Smooth muscle cell (in vitro differentiated cells): ENCODE measurements at regions not wholly inside any gene's neighbourhood (a gene's known extent, or its start where the extent isn't known, plus 50 kb on each side); places are given as distances from the start of the nearest gene placed in this dataset.

Experiments used
- DNase-seq: peaks from one replicate; lab custom pipeline; 2025; ENCODE audit not compliant: unreplicated experiment; lab: John Stamatoyannopoulos, UW
- H2AFZ ChIP-seq: fragments of 200-600 bp; sonication (generic); 2 replicates; pipeline ENCODE4 v1.6.0; 2016; ENCODE audit warnings: antibody characterized with exemption, low read depth, mild to moderate bottlenecking
- H3F3A ChIP-seq: fragments of 200-600 bp; sonication (generic); 2 replicates; pipeline ENCODE4 v1.6.0; 2017; ENCODE audit warnings: antibody characterized with exemption, low read depth
- H3K27ac ChIP-seq: fragments of 200-600 bp; sonication (generic); 2 replicates; pipeline ENCODE4 v1.5.1; 2016; ENCODE audit warnings: low read depth, mild to moderate bottlenecking
- H3K27me3 ChIP-seq: fragments of 200-600 bp; sonication (generic); 2 replicates; pipeline ENCODE4 v1.6.1; 2016; ENCODE audit warnings: low read depth, mild to moderate bottlenecking
- H3K36me3 ChIP-seq: fragments of 200-600 bp; sonication (generic); 2 replicates; pipeline ENCODE4 v1.5.1; 2016; ENCODE audit warnings: low read depth
- H3K4me1 ChIP-seq: fragments of 200-600 bp; sonication (generic); 2 replicates; pipeline ENCODE4 v1.5.1; 2016; ENCODE audit warnings: low read depth
- H3K4me2 ChIP-seq: fragments of 200-600 bp; sonication (generic); 2 replicates; pipeline ENCODE4 v1.6.0; 2016; ENCODE audit warnings: mild to moderate bottlenecking
- H3K4me3 ChIP-seq: fragments of 200-600 bp; sonication (generic); 2 replicates; pipeline ENCODE4 v1.5.1; 2016; ENCODE audit warnings: mild to moderate bottlenecking
- H3K79me2 ChIP-seq: fragments of 200-600 bp; sonication (generic); 2 replicates; pipeline ENCODE4 v1.6.0; 2016; ENCODE audit warnings: low read depth, mild to moderate bottlenecking
- H3K9ac ChIP-seq: fragments of 200-600 bp; sonication (generic); 2 replicates; pipeline ENCODE4 v1.6.0; 2016; ENCODE audit warnings: low read depth
- H3K9me3 ChIP-seq: fragments of 200-600 bp; sonication (generic); replicated peaks from 2 replicates; pipeline ENCODE4 v1.5.1; 2016; ENCODE audit warnings: low read depth
- H4K20me1 ChIP-seq: fragments of 200-600 bp; sonication (generic); 2 replicates; pipeline ENCODE4 v1.6.0; 2016; ENCODE audit warnings: low read depth
- WGBS: methylation state at CpG from one replicate; pipeline ENCODE4 v1.1.7; 2016; ENCODE audit warnings: low lambda C conversion rate; 5-methylcytosine and 5-hydroxymethylcytosine counted together
- TF ChIP-seq, protein P1 (sequence below): fragments of 200-600 bp; sonication (generic); IDR thresholded peaks from 2 replicates; pipeline ENCODE4 v1.5.1; 2017; ENCODE audit warnings: borderline replicate concordance, mild to moderate bottlenecking, antibody characterized with exemption; ENCODE audit not compliant: insufficient read depth, poor library complexity, severe bottlenecking

DNA sequence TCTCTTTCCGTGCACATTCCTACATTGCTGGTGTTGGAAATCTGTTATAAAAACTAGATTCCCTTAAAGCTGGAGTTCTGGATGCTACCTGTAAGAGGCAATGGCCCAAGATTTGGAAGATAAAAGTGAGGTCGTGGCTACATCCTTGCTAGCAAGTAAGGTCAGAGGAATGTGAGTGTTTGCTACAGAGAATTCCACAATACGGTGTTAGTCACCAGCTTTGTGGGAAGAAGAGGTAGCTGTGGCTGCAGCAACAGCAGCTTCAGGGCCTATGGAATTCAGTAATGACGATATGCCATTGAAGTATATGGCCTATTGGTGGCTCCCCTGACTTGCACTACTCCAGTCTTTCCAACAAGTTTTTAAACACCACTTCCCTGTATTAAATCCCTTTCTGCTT is 227.7 kb upstream of the TMEM260 start:
- H3K4me1 ChIP-seq: no peaks in the 10 kb centered on the region
- H3F3A ChIP-seq: no peaks in the 10 kb centered on the region
- H3K27me3 ChIP-seq: no peaks in the 10 kb centered on the region
- no peak for DNase-seq
- no peaks in the 10 kb centered on the region for H3K9me3 ChIP-seq
- no peak overlapping the region for H2AFZ ChIP-seq
- no peaks in the 10 kb centered on the region for H3K36me3 ChIP-seq
- peak overlapping the region; percentile 50 for H3K4me2 ChIP-seq
- peak overlapping the region; percentile 45 for H3K9ac ChIP-seq
- 18% methylated on average over 4 of the region's 4 CpGs for WGBS
- no peak overlapping the region for H3K4me3 ChIP-seq
- H4K20me1 ChIP-seq: no peaks in the 10 kb centered on the region
- H3K79me2 ChIP-seq: no peaks in the 10 kb centered on the region
- H3K27ac ChIP-seq: peak overlapping the region; percentile 82
- TF ChIP-seq, protein P1, sequence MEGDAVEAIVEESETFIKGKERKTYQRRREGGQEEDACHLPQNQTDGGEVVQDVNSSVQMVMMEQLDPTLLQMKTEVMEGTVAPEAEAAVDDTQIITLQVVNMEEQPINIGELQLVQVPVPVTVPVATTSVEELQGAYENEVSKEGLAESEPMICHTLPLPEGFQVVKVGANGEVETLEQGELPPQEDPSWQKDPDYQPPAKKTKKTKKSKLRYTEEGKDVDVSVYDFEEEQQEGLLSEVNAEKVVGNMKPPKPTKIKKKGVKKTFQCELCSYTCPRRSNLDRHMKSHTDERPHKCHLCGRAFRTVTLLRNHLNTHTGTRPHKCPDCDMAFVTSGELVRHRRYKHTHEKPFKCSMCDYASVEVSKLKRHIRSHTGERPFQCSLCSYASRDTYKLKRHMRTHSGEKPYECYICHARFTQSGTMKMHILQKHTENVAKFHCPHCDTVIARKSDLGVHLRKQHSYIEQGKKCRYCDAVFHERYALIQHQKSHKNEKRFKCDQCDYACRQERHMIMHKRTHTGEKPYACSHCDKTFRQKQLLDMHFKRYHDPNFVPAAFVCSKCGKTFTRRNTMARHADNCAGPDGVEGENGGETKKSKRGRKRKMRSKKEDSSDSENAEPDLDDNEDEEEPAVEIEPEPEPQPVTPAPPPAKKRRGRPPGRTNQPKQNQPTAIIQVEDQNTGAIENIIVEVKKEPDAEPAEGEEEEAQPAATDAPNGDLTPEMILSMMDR: no peak

DNA sequence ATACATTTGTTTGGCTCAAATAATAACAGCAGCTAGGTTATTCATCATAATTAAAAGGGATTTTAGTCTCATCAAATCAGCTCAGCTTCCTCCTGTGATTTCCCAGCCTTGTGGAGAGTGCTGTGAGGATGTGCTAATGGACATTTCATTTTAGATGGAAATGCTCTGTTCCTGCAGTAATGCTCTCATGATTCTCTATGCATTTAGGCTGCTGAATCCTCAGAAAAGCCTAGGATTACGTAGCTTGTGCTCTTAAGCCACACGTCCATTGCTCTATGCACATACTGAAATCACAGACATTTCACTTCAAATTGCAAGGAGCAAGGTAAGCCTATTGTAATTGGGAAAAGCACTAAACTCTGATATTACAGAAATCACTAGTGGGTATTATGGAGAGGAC is 226.6 kb upstream of the TMEM260 start:
- no peaks in the 10 kb centered on the region for H3K79me2 ChIP-seq
- H2AFZ ChIP-seq: no peak overlapping the region
- no peaks in the 10 kb centered on the region for H3K4me1 ChIP-seq
- TF ChIP-seq, protein P1: no peak
- H3K36me3 ChIP-seq: no peaks in the 10 kb centered on the region
- no peak overlapping the region for H3K4me3 ChIP-seq
- no peak overlapping the region for H3K4me2 ChIP-seq
- no peak overlapping the region for H3K9ac ChIP-seq
- no peak for DNase-seq
- H3K27me3 ChIP-seq: no peaks in the 10 kb centered on the region
- no peaks in the 10 kb centered on the region for H3F3A ChIP-seq
- no peaks in the 10 kb centered on the region for H3K9me3 ChIP-seq
- H4K20me1 ChIP-seq: no peaks in the 10 kb centered on the region
- H3K27ac ChIP-seq: no peak overlapping the region
- WGBS: 55% methylated on average over 2 of the region's 2 CpGs

- H2AFZ ChIP-seq: no peak overlapping the region
- WGBS: 71% methylated on average over 9 of the region's 9 CpGs
- DNase-seq: no peak
- H3K27me3 ChIP-seq: no peaks in the 10 kb centered on the region
- no peak overlapping the region for H3K4me2 ChIP-seq
- no peak overlapping the region for H3K9ac ChIP-seq
- H3F3A ChIP-seq: no peaks in the 10 kb centered on the region
- H3K4me3 ChIP-seq: no peak overlapping the region
- no peaks in the 10 kb centered on the region for H3K9me3 ChIP-seq
- no peaks in the 10 kb centered on the region for H3K36me3 ChIP-seq
- H3K27ac ChIP-seq: no peak overlapping the region
- H4K20me1 ChIP-seq: no peaks in the 10 kb centered on the region
- no peaks in the 10 kb centered on the region for H3K4me1 ChIP-seq
- no peaks in the 10 kb centered on the region for H3K79me2 ChIP-seq
- TF ChIP-seq, protein P1: no peak
These were observed 222.2 kb upstream of the TMEM260 start for GRCh38 chr14:56357428-56357827.

DNA sequence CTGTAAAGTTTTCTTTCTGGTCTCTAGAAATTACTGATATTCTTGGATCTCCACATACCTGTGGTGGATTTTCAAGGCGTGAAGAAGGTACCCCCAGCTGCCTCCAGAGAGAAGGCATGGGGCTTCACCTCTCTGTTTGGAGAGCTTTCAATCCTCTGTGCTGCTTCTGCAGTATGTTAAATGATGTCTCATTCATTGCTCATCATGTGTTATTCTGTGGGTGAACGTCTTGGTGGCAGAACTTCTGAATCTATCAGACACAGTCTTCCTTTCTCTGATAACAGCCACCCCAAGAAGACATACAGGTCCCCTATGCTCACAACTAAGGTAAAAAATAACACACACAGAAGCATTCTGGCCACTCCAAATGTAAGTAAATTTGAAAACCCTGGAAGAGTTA is 221.3 kb upstream of the TMEM260 start:
- H3K4me2 ChIP-seq: no peak overlapping the region
- WGBS: 55% methylated on average over 2 of the region's 2 CpGs
- H3K9me3 ChIP-seq: no peaks in the 10 kb centered on the region
- no peaks in the 10 kb centered on the region for H3K36me3 ChIP-seq
- H2AFZ ChIP-seq: no peak overlapping the region
- no peak overlapping the region for H3K27ac ChIP-seq
- TF ChIP-seq, protein P1: no peak
- no peaks in the 10 kb centered on the region for H3K79me2 ChIP-seq
- H3K9ac ChIP-seq: no peak overlapping the region
- no peak for DNase-seq
- H3K27me3 ChIP-seq: no peaks in the 10 kb centered on the region
- H4K20me1 ChIP-seq: no peaks in the 10 kb centered on the region
- H3K4me3 ChIP-seq: no peak overlapping the region
- no peaks in the 10 kb centered on the region for H3K4me1 ChIP-seq
- H3F3A ChIP-seq: no peaks in the 10 kb centered on the region
